Bone marrow (tissue), 2 donors: ENCODE measurements at regions not wholly inside any gene's neighbourhood (a gene's known extent, or its start where the extent isn't known, plus 50 kb on each side); places are given as distances from the start of the nearest gene placed in this dataset.

Experiments used
- DNase-seq, 2 donors: peaks; one replicate each; lab custom pipeline; 2025; lab: John Stamatoyannopoulos, UW

- DNase-seq = no peak
These were observed 103.8 kb upstream of the CCDC150 start for GRCh38 chr2:196535742-196536141.

- no peak for DNase-seq
These were observed 102.2 kb upstream of the CCDC150 start for GRCh38 chr2:196537311-196537710.

GRCh38 chr2:196538189-196538588, 101.3 kb upstream of the CCDC150 start:
- DNase-seq = no peak

GRCh38 chr2:196538646-196539045, 100.9 kb upstream of the CCDC150 start:
- DNase-seq = no peak

GRCh38 chr2:196544906-196545433, 94.5 kb upstream of the CCDC150 start:
- DNase-seq = no peak

GRCh38 chr2:196546151-196546919, 93.2 kb upstream of the CCDC150 start:
- DNase-seq = no peak

- DNase-seq = no peak
These were observed 90.5 kb upstream of the CCDC150 start for GRCh38 chr2:196549052-196549451.

- DNase-seq = no peak
These were observed 88.5 kb upstream of the CCDC150 start for GRCh38 chr2:196551014-196551413.

- DNase-seq = no peak
These were observed 84.4 kb upstream of the CCDC150 start for GRCh38 chr2:196555161-196555560.

- DNase-seq = no peak
These were observed 83.8 kb upstream of the CCDC150 start for GRCh38 chr2:196555726-196556125.

- DNase-seq = no peak
These were observed 81.0 kb upstream of the CCDC150 start for GRCh38 chr2:196558497-196558896.

- no peak for DNase-seq
These were observed 75.6 kb upstream of the CCDC150 start for GRCh38 chr2:196563876-196564275.

- no peak for DNase-seq
These were observed 74.3 kb upstream of the CCDC150 start for GRCh38 chr2:196565106-196565765.

GRCh38 chr2:196565982-196566381, 73.5 kb upstream of the CCDC150 start:
- no peak for DNase-seq

- DNase-seq = no peak
These were observed 72.4 kb upstream of the CCDC150 start for GRCh38 chr2:196566961-196567666.

- no peak for DNase-seq
These were observed 71.0 kb upstream of the CCDC150 start for GRCh38 chr2:196568506-196568905.

- no peak for DNase-seq
These were observed 54.6 kb upstream of the CCDC150 start for GRCh38 chr2:196584903-196585302.

GRCh38 chr2:196586511-196586991, 53.0 kb upstream of the CCDC150 start:
- DNase-seq = no peak

- no peak for DNase-seq
These were observed 52.5 kb upstream of the CCDC150 start for GRCh38 chr2:196587056-196587455.

- DNase-seq = no peak
These were observed 51.8 kb upstream of the CCDC150 start for GRCh38 chr2:196587739-196588138.

- no peak for DNase-seq
These were observed 50.1 kb upstream of the CCDC150 start for GRCh38 chr2:196589419-196589818.
